ENCODE measurements at regions not wholly inside any gene's neighbourhood (a gene's known extent, or its start where the extent isn't known, plus 50 kb on each side); places are given as distances from the start of the nearest gene placed in this dataset.
"Not testable (repeated sequence)": the region's sequence is repeated elsewhere in the genome, so short reads cannot be mapped to it uniquely, and the experiment has no call there.

DNA sequence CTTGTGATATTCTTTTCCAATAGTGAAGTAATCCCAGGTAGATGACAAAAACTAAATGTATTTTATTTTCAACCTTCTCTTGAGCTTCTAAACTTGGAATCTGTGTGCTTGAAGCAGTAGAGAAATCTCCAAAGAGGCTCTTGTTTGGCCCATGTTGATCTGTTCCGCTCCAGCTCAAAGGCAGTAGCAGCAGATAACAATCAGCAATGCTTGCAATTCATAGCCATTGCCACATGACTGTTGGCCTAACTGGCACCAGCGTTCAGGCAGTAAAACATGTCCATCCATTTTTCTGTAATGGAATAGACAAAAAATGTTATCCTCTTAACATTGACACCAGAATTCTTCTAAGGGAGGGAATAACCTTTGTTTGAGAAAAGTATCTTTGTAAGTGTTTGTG, 270.7 kb upstream of the MSX2 start:
- no peak for DNase-seq

- DNase-seq: no peak
Observed at GRCh38 chr5:174454464-174454863, 269.9 kb upstream of the MSX2 start.

GRCh38 chr5:174454890-174455289, 269.5 kb upstream of the MSX2 start:
- DNase-seq: no peak

DNA sequence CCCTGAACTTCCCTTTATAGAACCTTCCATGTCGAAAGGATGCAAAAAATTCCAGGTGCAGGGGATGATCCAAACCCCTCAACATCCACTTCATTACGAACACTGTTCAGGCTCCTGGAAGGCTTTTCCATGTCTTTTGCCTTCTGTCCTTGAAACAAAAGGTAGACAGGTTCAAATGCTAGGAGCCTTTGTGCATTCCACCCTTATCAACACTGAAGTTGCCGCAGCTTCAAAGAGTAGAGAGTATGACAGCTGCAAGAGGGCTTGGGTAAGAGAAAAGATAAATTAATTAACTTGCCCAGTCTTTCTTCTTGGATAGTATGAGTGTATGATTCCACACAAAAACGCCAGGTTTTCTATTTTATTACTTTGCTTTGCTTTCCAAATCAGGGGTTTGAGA, 269.1 kb upstream of the MSX2 start:
- no peak for DNase-seq

- DNase-seq: no peak
Observed at GRCh38 chr5:174457141-174457678, 267.2 kb upstream of the MSX2 start.

DNA sequence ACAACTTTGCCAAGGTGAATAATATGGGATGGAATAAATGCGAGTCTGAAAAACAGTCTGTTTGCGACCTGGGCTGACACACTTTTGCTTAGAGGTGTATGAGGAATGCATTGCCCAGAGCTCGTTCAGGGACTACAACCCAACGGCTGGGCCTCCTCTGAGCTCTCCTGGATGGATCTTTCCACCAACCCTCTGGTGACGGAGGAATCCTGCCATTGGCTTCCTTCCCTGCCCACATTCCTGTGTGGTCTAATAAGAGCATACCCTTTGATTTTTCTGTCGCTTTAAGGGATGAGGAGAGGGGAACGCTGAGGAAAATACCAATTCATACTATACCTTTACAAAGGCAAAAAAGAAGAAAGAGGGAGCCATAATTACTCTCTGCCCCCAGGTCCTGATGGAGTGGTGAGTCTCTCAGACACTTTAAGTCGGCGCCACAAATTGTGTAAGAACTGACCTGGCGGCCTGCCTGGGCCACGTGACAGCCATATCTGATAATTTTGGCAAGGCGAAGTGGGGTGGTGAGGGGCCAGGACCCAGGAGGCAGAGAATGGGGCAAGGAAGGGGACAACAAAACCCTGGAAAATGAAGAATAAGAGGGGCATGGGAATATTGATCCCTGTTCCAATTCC, 265.2 kb upstream of the MSX2 start:
- DNase-seq: no peak

GRCh38 chr5:174459832-174460448, 264.4 kb upstream of the MSX2 start:
- no peak for DNase-seq

DNA sequence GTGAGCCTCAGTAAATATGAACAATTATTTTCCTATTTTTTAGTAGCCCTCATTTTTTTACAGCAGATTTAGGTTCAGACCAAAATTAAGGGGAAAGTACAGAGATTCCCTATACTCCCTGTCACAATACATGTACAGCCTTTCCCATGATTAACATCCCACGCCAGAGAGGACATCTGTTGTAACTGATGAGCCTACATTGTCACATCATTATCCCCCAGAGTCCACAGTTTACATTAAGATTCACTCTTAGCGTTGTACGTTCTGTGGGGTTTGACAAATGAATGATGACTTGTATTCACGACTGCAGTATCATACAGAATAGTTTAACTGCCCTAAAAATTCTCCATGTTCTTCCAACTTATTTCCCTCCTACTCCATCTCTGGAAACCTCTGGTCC, 262.3 kb upstream of the MSX2 start:
- no peak for DNase-seq

DNA sequence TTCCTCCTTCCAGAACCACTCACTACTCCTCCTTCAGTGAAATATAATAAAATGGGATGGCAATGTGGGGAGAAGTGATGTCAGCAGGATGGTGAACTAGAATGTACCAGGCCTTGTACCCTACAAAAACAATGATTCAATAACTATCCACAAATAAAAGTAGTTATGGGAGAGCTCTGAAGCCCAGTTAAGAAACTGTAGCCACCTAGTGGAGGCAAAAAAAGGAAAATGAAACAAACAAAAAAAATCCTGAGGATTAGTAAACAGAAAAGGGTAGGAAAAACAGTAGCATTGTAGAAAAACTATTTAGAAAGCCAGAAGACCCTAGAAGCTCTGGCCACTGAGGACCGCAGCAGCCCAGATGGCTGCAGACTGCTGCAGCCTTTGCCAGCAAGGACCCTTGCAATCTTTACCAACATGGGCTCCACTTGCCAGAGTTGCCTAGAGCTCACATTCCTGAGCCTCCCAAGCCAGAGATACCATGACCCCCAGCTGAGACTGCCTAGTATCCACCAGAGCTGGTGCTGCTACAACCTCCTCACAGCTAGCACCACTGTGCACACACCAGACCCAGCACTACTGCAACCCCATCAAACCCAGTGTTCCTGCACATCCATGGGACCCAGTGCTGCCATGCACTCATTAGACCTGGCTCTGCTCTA, 259.7 kb upstream of the MSX2 start:
- DNase-seq: no peak

- not testable (repeated sequence) for DNase-seq
Observed at GRCh38 chr5:174471528-174471927, 252.9 kb upstream of the MSX2 start.

- no peak for DNase-seq
Observed at GRCh38 chr5:174472956-174473355, 251.4 kb upstream of the MSX2 start.

DNA sequence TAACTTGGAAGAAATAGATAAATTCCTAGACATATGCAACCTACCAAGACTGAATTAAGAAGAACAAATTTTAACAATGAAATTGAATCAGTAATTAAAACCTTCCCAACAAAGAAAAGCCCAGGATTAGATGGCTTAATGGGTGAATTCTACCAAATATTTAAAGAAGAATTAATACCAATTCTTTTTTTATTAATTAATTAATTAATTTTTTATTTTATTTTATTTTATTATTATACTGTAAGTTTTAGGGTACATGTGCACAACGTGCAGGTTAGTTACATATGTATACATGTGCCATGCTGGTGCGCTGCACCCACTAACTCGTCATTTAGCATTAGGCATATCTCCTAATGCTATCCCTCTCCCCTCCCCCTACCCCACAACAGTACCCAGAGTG, 248.4 kb upstream of the MSX2 start:
- DNase-seq: not testable (repeated sequence)

DNA sequence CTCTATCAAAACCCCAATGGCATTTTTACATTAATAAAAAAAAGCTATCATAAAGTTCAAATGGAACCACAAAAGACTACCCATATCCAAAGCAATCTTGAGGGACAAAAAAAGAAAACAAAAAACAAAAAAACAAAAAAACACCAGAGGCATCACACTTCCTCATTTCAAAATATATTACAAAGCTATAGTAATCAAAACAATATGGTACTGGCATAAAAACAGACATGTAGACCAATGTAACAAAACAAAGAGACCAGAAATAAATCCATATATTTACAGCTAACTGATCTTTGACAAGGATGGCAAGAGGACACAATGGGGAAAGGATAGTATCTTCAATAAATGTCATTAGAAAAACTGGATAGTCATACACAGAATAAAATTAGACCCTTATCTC, 245.1 kb upstream of the MSX2 start:
- no peak for DNase-seq

DNA sequence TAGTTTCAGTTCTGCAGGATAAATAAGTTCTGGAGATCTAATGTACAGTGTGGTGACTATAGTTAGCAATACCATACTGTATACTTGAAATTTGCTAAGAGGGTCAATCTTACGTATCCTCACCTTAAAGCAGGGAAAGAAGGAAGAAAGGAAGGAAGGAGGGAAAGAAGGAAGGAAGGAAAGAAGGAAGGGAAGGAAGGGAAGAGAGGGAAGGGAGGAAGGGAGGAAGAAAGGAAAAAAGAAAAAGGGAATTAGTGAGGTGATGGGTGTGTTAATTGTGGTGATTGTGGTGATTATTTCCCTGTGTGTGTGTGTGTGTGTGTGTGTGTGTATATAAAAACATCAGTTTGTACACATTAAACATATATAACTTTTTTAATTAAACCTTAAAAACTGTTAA, 242.6 kb upstream of the MSX2 start:
- no peak for DNase-seq

GRCh38 chr5:174482607-174483024, 241.8 kb upstream of the MSX2 start:
- DNase-seq: no peak

DNA sequence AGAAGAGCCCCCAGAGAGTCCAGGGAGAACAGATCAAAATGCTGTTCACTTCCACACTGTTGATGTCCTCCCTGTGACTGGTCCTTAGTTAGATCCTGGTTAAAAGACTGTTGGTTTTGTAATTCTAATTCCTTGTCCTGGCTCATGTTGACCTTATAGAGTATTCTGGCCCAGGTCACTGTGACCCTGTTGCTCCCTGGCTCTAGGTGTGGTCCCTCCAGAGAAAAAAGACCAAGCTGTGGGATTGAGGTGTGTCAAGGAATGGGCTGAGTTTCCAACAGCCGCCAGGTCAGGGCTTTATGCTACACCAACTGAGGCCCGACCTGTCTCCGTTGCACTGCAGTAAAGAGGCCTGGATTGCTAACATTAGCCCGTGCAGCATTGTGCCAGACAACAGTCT, 241.0 kb upstream of the MSX2 start:
- no peak for DNase-seq

DNA sequence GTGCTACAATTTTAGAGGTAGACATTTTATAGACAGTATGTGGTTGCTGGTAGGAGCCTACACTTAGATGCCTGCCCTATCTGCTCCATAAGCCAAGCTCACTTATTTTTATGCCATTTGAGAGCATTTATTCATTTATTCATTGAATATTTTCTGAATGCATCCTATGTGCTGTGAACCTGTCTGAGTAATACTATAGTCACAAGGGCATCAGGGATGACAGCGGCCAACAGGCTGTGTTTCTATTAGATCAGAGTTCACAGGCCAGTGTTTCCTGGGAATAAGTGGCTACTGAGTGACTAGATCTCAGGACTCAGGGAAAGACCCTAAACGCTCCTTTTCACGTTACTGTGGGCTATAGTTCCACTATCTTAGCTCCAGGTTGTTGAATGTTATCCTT, 235.2 kb upstream of the MSX2 start:
- no peak for DNase-seq

- DNase-seq: no peak
Observed at GRCh38 chr5:174489920-174490597, 234.3 kb upstream of the MSX2 start.

- no peak for DNase-seq
Observed at GRCh38 chr5:174490728-174491127, 233.7 kb upstream of the MSX2 start.

- no peak for DNase-seq
Observed at GRCh38 chr5:174491265-174491664, 233.1 kb upstream of the MSX2 start.

DNA sequence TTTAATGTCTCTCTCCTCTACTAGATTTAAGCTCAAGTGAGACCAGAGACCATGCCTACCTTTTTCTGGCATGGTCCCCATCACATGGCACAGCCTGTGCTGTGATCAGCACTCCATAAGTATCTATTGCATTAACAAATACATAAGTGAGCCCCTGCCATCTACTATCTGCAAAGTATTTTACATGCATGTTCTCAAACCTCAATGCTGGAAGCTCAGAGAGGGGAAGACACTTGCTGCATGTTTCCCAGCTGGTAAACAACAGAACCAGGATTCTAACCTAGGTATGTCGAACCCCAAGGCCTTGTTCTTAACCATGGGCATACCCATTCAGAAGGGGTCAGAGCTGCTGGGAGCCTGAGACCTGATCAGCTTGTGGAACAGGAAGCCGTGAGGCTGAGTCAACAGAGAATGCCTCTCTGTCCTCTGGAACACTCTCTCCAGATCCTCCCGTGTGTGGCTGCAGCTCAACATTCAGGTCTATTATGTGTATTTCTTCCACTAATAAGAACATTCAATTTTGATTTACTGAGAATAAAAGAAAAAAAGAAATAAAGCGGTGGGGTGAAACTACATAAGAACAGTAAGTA, 232.5 kb upstream of the MSX2 start:
- no peak for DNase-seq

DNA sequence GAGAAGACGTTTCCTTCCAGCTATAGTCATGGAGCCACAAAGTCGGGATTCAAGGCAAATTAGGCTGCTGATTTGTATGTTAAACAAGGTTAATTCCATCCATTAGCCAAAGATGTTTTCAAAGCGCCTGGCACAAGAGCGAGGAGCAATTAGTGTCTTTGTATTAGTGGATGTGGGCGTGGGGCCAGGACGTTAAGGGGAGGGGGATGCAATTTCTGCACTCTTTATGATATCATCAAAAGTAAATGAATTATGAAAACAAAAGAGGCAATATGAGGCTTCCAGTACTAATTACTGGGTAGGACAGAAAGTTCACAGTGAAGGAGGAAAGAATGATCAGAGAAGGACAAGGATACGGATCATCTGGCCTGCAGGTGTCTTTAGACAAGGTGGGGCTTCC, 230.9 kb upstream of the MSX2 start:
- DNase-seq: no peak

DNA sequence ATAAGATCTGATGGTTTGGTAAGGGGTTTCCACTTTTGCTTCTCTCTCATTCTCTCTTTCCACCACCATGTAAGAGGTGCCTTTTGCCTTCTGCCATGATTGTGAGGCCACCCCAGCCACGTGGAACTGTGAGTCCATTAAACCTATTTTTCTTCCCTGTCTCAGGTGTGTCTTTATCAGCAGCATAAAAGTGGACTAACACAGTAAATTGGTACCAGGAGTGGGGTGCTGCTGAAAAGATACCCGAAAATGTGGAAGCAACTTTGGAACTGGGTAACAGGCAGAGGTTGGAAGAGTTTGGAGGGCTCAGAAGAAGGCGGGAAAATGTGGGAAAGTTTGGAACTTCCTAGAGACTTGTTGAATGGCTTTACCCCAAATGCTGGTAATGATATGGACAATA, 226.4 kb upstream of the MSX2 start:
- not testable (repeated sequence) for DNase-seq
